ENCODE measurements at regions not wholly inside any gene's neighbourhood (a gene's known extent, or its start where the extent isn't known, plus 50 kb on each side); places are given as distances from the start of the nearest gene placed in this dataset.

DNA sequence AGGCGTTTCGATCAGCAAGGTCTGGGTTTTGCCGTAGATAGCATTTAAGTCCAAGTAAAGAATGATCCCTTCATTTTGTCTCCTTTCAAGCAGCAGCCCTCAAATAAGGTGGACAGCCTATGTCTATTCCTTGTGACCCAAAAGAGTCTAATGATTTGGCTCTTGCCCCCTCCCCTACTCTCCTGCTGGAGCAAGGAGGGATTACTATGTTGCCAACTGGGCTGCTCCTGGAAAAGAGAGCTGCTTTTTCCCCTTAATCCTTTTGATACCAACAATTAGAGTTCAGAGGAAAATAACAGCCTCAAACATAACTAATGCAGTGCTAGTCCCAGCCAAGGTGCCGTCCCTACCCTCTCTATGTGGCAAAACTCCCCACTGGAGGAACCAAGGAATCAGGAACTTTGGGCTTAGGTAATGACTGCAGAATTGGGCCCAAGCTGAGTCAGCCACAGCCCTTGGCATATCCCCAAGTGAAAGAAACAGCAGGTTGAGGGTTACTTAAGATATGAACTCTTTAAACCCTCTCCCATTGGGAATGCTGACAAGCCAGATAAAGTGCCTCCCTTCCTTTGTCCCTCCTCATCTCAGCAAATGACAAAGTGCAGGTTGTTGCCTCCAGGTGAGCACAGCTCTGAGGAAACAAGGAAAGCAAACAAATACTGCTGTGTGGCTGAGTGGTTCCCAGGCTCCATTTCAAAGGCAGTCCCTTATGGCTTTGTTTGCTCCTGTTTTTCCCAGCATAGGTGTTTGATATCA is 643.7 kb downstream of the INHBA start:
- no peak for DNase-seq
- intact Hi-C loops (cut with DNase I; ENCODE audit: low total_unique reads), result no loop called here
- Histone ChIP-seq H3K4me3 (no peak overlapping the region), H3K9me3 (no peaks in the 10 kb centered on the region), H3K36me3 (ENCODE audit: low read depth, missing control alignments) (no peaks in the 10 kb centered on the region), H3K27me3 (no peaks in the 10 kb centered on the region), H3K4me1 (no peaks in the 10 kb centered on the region), H3K27ac (no peak overlapping the region)
- WGBS, 2 donors, result 92 to 96% methylated on average over 4 of the region's 4 CpGs
- TF ChIP-seq, protein P1, sequence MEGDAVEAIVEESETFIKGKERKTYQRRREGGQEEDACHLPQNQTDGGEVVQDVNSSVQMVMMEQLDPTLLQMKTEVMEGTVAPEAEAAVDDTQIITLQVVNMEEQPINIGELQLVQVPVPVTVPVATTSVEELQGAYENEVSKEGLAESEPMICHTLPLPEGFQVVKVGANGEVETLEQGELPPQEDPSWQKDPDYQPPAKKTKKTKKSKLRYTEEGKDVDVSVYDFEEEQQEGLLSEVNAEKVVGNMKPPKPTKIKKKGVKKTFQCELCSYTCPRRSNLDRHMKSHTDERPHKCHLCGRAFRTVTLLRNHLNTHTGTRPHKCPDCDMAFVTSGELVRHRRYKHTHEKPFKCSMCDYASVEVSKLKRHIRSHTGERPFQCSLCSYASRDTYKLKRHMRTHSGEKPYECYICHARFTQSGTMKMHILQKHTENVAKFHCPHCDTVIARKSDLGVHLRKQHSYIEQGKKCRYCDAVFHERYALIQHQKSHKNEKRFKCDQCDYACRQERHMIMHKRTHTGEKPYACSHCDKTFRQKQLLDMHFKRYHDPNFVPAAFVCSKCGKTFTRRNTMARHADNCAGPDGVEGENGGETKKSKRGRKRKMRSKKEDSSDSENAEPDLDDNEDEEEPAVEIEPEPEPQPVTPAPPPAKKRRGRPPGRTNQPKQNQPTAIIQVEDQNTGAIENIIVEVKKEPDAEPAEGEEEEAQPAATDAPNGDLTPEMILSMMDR (IDR thresholded peaks at IDR 0.05), result no peak
- no peak for TF ChIP-seq POLR2A (IDR thresholded peaks at IDR 0.05)

DNA sequence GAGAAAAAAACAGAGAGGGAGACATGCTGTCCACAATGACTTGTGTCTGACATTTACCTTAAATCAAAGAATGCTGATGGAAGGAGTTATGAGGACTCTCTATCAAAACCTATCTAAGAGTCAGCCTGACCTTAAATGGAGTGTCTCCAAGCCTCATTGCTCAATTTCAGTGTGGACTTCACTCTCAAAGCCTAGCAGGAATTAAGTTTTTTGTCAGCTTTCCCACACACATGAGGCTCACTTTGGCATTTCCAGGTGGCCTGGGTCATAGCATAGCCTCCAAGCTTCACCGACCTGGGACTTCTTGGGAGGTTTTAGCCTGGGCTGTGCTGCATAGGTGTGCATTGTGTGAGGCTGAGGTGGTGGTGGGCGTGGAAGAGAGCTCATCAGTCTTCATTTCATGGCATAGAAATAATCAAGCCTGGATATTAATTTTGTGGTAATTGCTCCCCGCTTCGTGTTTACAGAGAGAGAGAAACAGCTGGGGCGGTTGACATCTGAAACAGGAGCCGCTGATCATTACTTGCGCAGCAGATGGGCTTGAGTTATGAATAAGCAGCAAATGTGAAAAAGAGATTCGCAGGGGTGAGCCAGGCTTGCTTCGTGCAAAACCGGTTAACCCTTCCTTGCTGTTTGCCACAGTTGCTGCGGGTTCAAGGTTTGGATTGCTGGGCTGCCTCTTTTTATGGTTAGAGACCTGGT is 647.8 kb downstream of the INHBA start:
- H3K27me3 ChIP-seq, result no peaks in the 10 kb centered on the region
- no peak overlapping the region for H3K4me3 ChIP-seq
- TF ChIP-seq POLR2A (IDR thresholded peaks at IDR 0.05), result no peak
- TF ChIP-seq, protein P1 (IDR thresholded peaks at IDR 0.05), result no peak
- intact Hi-C loops (cut with DNase I; ENCODE audit: low total_unique reads), result no loop called here
- no peaks in the 10 kb centered on the region for H3K9me3 ChIP-seq
- DNase-seq, result no peak
- no peaks in the 10 kb centered on the region for H3K4me1 ChIP-seq
- no peaks in the 10 kb centered on the region for H3K36me3 ChIP-seq (ENCODE audit: low read depth, missing control alignments)
- H3K27ac ChIP-seq, result no peak overlapping the region
- 73 to 83% methylated on average over 11 of the region's 11 CpGs for WGBS, 2 donors

DNA sequence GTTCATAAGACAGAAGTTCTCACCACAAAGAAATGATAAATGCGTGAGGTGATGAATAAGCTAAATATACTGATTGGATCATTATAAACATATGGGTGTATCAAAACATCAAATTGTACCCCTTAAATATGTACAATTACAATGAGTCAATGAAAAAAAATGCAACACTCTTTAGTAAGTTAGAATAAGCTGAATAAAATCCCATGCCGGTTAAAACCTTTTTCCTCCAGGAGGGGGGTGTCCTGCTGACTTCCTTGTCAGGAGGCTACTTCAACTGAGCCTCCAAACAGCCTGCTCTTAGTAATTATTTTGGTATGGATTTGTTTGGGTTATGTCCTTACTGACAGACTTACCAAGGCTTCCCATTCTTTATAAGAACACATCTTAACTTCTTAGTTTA is 649.1 kb downstream of the INHBA start:
- H3K4me3 ChIP-seq, result no peak overlapping the region
- intact Hi-C loops (cut with DNase I; ENCODE audit: low total_unique reads), result no loop called here
- no peak for DNase-seq
- H3K4me1 ChIP-seq, result no peaks in the 10 kb centered on the region
- no peaks in the 10 kb centered on the region for H3K36me3 ChIP-seq (ENCODE audit: low read depth, missing control alignments)
- 87 to 97% methylated on average over 2 of the region's 2 CpGs for WGBS, 2 donors
- no peaks in the 10 kb centered on the region for H3K9me3 ChIP-seq
- no peak for TF ChIP-seq POLR2A (IDR thresholded peaks at IDR 0.05)
- TF ChIP-seq, protein P1 (IDR thresholded peaks at IDR 0.05), result no peak
- no peaks in the 10 kb centered on the region for H3K27me3 ChIP-seq
- H3K27ac ChIP-seq, result no peak overlapping the region

DNA sequence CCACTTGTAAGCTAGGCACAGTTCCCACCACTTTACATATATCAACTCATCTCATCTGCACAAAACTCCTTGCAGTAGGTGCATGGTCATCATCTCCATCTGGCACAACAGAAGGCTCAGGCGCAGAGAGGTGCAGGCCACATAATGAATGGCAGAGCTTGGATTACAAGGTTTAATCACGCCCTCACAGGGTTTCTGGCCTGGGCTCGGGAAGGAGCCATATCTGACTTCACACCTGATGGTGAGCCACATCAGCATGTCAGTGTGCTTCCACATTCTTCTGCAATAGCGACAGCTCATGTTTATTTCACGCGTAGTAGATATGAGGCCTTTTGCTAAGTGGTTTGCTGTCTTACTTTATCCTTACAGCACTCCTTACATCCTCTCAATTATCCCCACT is 650.2 kb downstream of the INHBA start:
- Histone ChIP-seq H3K36me3 (ENCODE audit: low read depth, missing control alignments) (no peaks in the 10 kb centered on the region), H3K27ac (no peak overlapping the region), H3K4me1 (no peaks in the 10 kb centered on the region), H3K27me3 (no peaks in the 10 kb centered on the region), H3K4me3 (no peak overlapping the region), H3K9me3 (no peaks in the 10 kb centered on the region)
- intact Hi-C loops (cut with DNase I; ENCODE audit: low total_unique reads), result no loop called here
- DNase-seq, result no peak
- 76 to 78% methylated on average over 6 of the region's 6 CpGs for WGBS, 2 donors
- no peak for TF ChIP-seq POLR2A (IDR thresholded peaks at IDR 0.05)

DNA sequence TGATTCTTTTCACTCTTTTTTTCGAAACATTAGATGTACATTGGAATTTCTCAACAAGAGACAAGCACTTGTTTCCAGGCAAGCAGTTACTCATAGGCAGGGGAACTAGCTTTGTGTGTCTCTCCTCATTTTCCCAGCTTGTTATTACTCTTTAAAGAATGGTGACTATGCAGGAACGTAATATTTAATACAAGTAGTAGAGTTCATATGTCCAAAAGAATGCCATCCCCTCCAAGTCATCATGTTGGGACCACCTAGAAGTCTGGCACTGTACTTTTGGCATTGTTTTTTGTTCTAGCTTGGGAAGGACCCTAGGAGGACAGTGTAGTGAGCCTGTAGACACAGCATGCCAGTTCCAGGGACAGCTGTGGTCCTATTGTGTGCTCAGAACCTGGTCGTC is 650.7 kb downstream of the INHBA start:
- Histone ChIP-seq H3K9me3 (no peaks in the 10 kb centered on the region), H3K4me3 (no peak overlapping the region), H3K27me3 (no peaks in the 10 kb centered on the region), H3K36me3 (ENCODE audit: low read depth, missing control alignments) (no peaks in the 10 kb centered on the region), H3K4me1 (no peaks in the 10 kb centered on the region), H3K27ac (no peak overlapping the region)
- intact Hi-C loops (cut with DNase I; ENCODE audit: low total_unique reads), result no loop called here
- no peak for TF ChIP-seq POLR2A (IDR thresholded peaks at IDR 0.05)
- TF ChIP-seq, protein P1 (IDR thresholded peaks at IDR 0.05), result no peak
- DNase-seq, result no peak
- 82 to 90% methylated on average over 3 of the region's 3 CpGs for WGBS, 2 donors
